WTC11 (cell line): ENCODE measurements at regions not wholly inside any gene's neighbourhood (a gene's known extent, or its start where the extent isn't known, plus 50 kb on each side); places are given as distances from the start of the nearest gene placed in this dataset.

Experiments
- ATF2 ChIP-seq: sonication (generic); formaldehyde crosslinking; IDR thresholded peaks from 2 replicates; pipeline ENCODE4 v1.8.1; 2022; ENCODE audit warnings: low read depth, missing genetic modification reagents, borderline replicate concordance
- ELF4 ChIP-seq: sonication (generic); formaldehyde crosslinking; IDR thresholded peaks from 2 replicates; pipeline ENCODE4 v1.8.1; 2022; ENCODE audit warnings: low read depth, mild to moderate bottlenecking, moderate library complexity, missing genetic modification reagents
- ESRRA ChIP-seq: sonication (generic); formaldehyde crosslinking; IDR thresholded peaks from 2 replicates; pipeline ENCODE4 v1.8.1; 2022; ENCODE audit warnings: mild to moderate bottlenecking, missing genetic modification reagents, borderline replicate concordance
- FOXJ3 ChIP-seq: sonication (generic); formaldehyde crosslinking; IDR thresholded peaks from 2 replicates; pipeline ENCODE4 v1.9.0; 2021; ENCODE audit warnings: missing genetic modification reagents, mild to moderate bottlenecking, borderline replicate concordance
- GRHL2 ChIP-seq: fragments of 250-450 bp; sonication (Bioruptor Pico); IDR thresholded peaks from 2 replicates; pipeline ENCODE4 v1.8.0; 2022; ENCODE audit warnings: mild to moderate bottlenecking, moderate library complexity; ENCODE audit not compliant: insufficient replicate concordance, severe bottlenecking
- TF ChIP-seq, protein P1 (sequence below): sonication (generic); formaldehyde crosslinking; IDR thresholded peaks from 2 replicates; pipeline ENCODE4 v1.8.0; 2022; ENCODE audit warnings: mild to moderate bottlenecking, missing genetic modification reagents
- TF ChIP-seq, protein P2 (sequence below): fragments of 200-600 bp; IDR thresholded peaks from 2 replicates; pipeline ENCODE4 v1.8.0; 2022; ENCODE audit warnings: antibody characterized with exemption

DNA sequence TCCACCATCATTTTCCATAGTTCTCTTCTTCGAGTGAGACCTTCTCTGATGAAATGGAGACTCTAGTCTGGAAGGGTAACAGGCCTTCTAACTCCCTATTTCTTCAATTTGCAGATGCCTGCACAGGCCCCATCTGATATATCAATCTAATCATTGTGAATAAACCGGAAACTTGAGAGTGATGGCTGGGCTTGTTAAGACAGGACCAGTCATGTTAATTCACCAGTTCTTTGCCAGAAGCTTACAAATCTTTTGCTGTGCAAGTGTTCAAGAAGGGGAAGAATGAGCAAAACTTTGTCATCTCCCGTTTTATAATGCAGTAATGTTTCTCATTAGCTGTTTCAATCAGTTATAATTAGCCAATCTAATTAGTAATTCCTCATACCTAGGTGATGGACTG lies 1561.3 kb upstream of the GOT2 start:
- TF ChIP-seq, protein P1, sequence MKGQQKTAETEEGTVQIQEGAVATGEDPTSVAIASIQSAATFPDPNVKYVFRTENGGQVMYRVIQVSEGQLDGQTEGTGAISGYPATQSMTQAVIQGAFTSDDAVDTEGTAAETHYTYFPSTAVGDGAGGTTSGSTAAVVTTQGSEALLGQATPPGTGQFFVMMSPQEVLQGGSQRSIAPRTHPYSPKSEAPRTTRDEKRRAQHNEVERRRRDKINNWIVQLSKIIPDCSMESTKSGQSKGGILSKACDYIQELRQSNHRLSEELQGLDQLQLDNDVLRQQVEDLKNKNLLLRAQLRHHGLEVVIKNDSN (CRISPR knock-in tag) = no peak
- TF ChIP-seq ELF4 (CRISPR knock-in tag) (no peak), FOXJ3 (CRISPR knock-in tag) (no peak), GRHL2 (CRISPR knock-in tag) (no peak), ESRRA (CRISPR knock-in tag) (no peak), ATF2 (CRISPR knock-in tag) (no peak)
- TF ChIP-seq, protein P2, sequence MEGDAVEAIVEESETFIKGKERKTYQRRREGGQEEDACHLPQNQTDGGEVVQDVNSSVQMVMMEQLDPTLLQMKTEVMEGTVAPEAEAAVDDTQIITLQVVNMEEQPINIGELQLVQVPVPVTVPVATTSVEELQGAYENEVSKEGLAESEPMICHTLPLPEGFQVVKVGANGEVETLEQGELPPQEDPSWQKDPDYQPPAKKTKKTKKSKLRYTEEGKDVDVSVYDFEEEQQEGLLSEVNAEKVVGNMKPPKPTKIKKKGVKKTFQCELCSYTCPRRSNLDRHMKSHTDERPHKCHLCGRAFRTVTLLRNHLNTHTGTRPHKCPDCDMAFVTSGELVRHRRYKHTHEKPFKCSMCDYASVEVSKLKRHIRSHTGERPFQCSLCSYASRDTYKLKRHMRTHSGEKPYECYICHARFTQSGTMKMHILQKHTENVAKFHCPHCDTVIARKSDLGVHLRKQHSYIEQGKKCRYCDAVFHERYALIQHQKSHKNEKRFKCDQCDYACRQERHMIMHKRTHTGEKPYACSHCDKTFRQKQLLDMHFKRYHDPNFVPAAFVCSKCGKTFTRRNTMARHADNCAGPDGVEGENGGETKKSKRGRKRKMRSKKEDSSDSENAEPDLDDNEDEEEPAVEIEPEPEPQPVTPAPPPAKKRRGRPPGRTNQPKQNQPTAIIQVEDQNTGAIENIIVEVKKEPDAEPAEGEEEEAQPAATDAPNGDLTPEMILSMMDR = no peak
